ENCODE measurements at regions not wholly inside any gene's neighbourhood (a gene's known extent, or its start where the extent isn't known, plus 50 kb on each side); places are given as distances from the start of the nearest gene placed in this dataset.
"Not testable (repeated sequence)": the region's sequence is repeated elsewhere in the genome, so short reads cannot be mapped to it uniquely, and the experiment has no call there.

DNA sequence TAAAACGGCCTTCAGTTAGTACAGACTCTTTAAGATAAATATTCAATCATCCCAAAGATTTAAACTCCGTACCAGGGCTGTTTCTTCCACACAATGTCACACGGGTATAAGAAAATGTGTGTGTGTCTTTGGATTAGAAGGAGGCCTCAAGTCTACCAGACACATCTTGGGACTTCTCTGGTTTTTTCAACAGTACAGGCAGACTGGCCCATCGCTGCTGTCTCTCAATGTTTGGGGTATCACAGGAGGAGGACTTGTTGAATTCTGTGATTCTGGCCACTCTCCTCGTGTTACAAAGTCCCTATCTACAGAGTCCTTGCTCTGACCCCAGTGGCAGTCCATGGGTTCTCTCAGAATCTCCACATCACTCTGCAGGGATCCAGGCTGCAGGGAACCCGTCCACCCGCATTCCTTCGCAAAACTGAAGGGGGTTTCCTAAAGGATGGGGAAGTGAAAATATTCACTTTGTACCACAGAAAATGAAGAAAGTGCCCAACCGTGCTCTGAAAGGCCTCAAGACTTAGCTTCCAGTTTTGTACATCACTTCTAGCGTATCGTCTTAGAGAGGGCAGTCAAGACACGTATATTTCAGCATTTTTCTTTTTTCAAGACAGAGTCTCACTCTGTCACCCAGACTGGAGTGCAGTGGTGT lies 373.2 kb downstream of the NPIPA8 start:
- H3K27me3 ChIP-seq: no peaks in the 10 kb centered on the region
- H3K9me3 ChIP-seq (replicated peaks in 1 of 11): peaks cover 0 to 20% (median 10%) of the 10 kb centered on the region in 11 experiments; a peak in 11 of 22 replicates
- TF ChIP-seq Cebpa-rat (IDR thresholded peaks at IDR 0.05): no peak
- H3K36me3 ChIP-seq: no peaks in the 10 kb centered on the region
- H3K27ac ChIP-seq: no peak overlapping the region
- no peak overlapping the region for H3K4me2 ChIP-seq
- no peak overlapping the region for H3K9ac ChIP-seq
- no peak overlapping the region for H3K4me3 ChIP-seq
- no peaks in the 10 kb centered on the region for H3K4me1 ChIP-seq
- H4K20me1 ChIP-seq: no peaks in the 10 kb centered on the region

DNA sequence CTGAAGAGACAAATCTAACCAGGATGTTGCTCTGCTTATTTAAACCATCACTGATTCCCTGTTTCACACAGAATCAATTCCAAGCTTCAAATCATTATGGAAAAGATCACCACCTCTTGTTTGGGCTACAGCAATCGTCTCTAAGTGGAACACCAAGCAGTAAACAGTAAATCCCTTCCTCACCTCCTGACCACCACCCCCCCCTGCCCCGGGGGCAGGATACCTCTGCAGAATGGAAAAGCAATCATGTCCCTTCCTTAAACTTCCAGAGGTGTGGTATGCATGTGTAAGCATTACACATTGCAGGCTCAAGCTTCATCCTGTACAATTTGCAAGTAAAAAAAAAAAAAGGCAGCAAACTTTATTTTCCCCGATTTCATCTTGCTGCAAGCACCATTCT lies 373.8 kb downstream of the NPIPA8 start:
- Histone ChIP-seq H3K27ac (no peak overlapping the region), H3K4me2 (no peak overlapping the region), H3K9ac (no peak overlapping the region), H3K4me1 (no peaks in the 10 kb centered on the region), H3K36me3 (no peaks in the 10 kb centered on the region), H4K20me1 (no peaks in the 10 kb centered on the region), H3K9me3 (replicated peaks in 1 of 11) (peaks cover 0 to 26% (median 9%) of the 10 kb centered on the region in 11 experiments; a peak in 11 of 22 replicates), H3K27me3 (no peaks in the 10 kb centered on the region), H3K4me3 (no peak overlapping the region)
- TF ChIP-seq Cebpa-rat (IDR thresholded peaks at IDR 0.05): no peak

DNA sequence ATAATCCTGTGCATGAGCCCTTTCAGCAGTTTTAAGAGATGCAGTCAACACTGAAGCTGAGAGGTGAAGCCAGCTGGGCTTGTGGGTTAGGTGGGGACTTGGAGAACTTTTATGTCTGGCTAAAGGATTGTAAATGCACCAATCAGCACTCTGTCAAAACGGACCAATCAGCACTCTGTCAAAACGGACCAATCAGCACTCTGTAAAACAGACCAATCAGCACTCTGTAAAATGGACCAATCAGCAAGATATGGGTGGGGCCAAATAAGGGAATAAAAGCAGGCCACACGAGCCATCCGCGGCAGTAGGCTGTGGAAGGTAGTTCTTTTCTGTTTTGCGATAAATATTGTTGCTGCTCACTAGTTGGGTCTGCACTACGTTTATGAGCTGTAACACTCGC lies 374.7 kb downstream of the NPIPA8 start:
- H3K36me3 ChIP-seq, H3K27me3 ChIP-seq, H3K9ac ChIP-seq, H3K27ac ChIP-seq, H3K4me2 ChIP-seq, H4K20me1 ChIP-seq, H3K4me3 ChIP-seq, H3K4me1 ChIP-seq: not testable (repeated sequence)
- H3K9me3 ChIP-seq (replicated peaks in 1 of 11): peaks cover 0 to 19% (median 9%) of the 10 kb centered on the region in 11 experiments; a peak in 11 of 22 replicates

DNA sequence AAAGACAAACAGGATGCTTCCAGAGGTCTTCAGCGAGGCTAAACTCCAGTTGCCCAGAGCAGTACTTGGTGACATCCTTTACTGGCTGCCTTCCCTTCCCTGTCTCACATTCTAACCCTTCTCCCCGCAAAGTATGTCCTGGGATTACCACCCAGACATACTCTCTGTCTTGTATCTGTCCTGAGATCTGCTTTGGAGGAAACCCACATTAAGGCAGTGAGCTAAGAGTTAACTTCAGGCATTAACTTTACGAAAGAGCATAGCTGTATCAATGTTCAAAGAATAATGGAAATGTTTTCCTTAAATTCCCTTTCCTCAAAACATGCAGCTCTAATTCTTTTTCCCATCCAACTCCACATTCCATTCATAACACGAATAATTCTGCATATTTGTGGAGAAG lies 385.2 kb downstream of the NPIPA8 start:
- H3K4me3 ChIP-seq: no peak overlapping the region
- no peak for TF ChIP-seq Cebpa-rat (IDR thresholded peaks at IDR 0.05)
- H3K36me3 ChIP-seq: no peaks in the 10 kb centered on the region
- peaks cover 0 to 10% (median 1%) of the 10 kb centered on the region in 10 experiments; a peak in 4 of 20 replicates for H3K4me1 ChIP-seq
- H3K27ac ChIP-seq: no peak overlapping the region
- peaks cover 0 to 17% (median 7%) of the 10 kb centered on the region in 11 experiments; a peak in 10 of 22 replicates for H3K27me3 ChIP-seq
- H3K9me3 ChIP-seq (replicated peaks in 1 of 11): no peaks in the 10 kb centered on the region
- H3K9ac ChIP-seq: no peak overlapping the region
- no peaks in the 10 kb centered on the region; a peak in 1 of 22 replicates for H4K20me1 ChIP-seq
- no peak overlapping the region for H3K4me2 ChIP-seq

DNA sequence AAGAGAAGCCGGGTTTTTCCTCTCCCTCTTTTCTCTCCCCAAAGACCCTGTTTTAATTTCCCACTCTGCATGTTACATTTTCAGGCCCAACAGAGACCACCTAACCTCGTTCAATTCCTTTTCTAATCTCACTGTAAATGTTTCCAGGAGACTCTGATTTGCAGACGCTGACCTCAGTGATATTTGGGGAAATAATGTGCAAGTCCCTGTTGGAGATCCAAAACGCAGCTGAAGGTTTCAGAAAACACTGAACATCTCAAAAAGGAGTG lies 386.6 kb downstream of the NPIPA8 start:
- Histone ChIP-seq H3K27me3 (peaks cover 0 to 17% (median 7%) of the 10 kb centered on the region in 11 experiments; a peak in 10 of 22 replicates), H3K4me1 (peaks cover 0 to 9% (median 1%) of the 10 kb centered on the region in 10 experiments; a peak in 4 of 20 replicates), H3K4me2 (peak overlapping the region in 7 of 11 experiments; percentile 0 to 27 (median 5); a peak in 3 of 22 replicates), H3K36me3 (no peaks in the 10 kb centered on the region), H3K4me3 (no peak overlapping the region), H4K20me1 (no peaks in the 10 kb centered on the region; a peak in 1 of 22 replicates), H3K9me3 (replicated peaks in 1 of 11) (no peaks in the 10 kb centered on the region), H3K9ac (no peak overlapping the region), H3K27ac (no peak overlapping the region)
- no peak for TF ChIP-seq Cebpa-rat (IDR thresholded peaks at IDR 0.05)

DNA sequence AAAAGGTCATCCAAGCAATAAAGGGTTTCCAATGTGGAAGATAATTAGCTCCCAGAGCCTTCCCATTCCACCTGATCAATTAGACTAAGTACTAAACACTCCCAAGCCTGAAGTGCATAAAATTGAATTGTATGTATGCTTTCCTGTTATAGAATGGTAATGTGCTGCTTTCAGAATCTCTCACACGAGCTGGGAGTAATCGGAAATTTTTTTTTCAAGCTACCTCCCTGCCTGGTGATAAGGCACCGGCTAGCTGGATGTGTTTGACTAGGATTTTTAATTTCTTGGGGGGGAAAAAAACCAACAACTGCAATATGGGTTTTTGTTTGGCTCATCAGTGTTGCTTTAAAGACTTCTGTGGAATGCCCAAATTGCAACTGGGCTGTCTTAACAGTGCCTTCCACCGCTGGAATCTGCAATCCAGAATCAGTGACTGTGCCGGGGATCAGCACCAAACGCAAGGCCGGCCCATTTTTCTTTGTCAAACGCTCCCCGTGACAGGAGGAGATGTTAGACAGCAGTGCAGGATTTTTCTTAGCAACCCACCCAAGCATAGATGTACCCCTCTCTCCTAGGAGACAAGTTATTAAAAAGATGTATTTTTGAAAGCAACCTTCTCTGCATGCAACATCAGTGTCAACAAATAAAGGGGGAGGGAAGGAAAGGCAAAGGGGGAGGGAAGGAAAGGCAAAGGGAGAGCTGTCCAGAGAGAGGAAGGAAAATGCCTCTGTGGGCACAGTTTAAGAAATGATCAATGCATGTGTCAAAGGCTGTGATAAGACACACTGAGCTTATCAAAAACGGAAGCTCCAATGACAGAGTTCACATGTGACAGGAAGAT lies 387.2 kb downstream of the NPIPA8 start:
- H3K4me3 ChIP-seq: no peak overlapping the region
- H3K9ac ChIP-seq: no peak overlapping the region
- no peaks in the 10 kb centered on the region; a peak in 1 of 22 replicates for H4K20me1 ChIP-seq
- peak overlapping the region in 7 of 11 experiments; percentile 0 to 27 (median 5); a peak in 3 of 22 replicates for H3K4me2 ChIP-seq
- H3K4me1 ChIP-seq: peaks cover 0 to 6% (median under 1%) of the 10 kb centered on the region in 10 experiments; a peak in 4 of 20 replicates
- no peaks in the 10 kb centered on the region for H3K9me3 ChIP-seq (replicated peaks in 1 of 11)
- TF ChIP-seq Cebpa-rat (IDR thresholded peaks at IDR 0.05): no peak
- no peak overlapping the region for H3K27ac ChIP-seq
- peaks cover 0 to 17% (median 7%) of the 10 kb centered on the region in 11 experiments; a peak in 10 of 22 replicates for H3K27me3 ChIP-seq
- H3K36me3 ChIP-seq: no peaks in the 10 kb centered on the region

DNA sequence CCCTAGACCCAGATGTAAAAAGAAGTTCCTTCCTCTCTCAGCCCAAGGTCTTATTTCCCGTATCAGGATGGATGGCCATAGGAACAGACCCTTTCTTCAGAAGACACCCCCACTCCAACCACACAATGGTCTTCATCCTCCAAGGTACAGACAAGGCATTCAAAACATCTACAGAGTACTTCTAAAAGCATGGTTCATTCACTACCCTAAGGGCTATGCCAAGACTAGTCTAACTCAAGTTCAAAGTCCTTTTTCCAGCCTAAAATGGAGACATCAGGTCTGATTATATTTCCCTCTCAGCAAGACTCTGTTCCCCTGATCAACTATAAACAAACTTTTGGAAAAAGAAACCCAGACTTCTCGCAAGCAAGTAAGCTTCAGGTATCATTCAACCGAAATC lies 388.9 kb downstream of the NPIPA8 start:
- no peaks in the 10 kb centered on the region; a peak in 1 of 22 replicates for H4K20me1 ChIP-seq
- no peak for TF ChIP-seq Cebpa-rat (IDR thresholded peaks at IDR 0.05)
- no peak overlapping the region for H3K27ac ChIP-seq
- no peaks in the 10 kb centered on the region for H3K36me3 ChIP-seq
- H3K9ac ChIP-seq: no peak overlapping the region
- peaks cover 0 to 6% (median 0%) of the 10 kb centered on the region in 10 experiments; a peak in 1 of 20 replicates for H3K4me1 ChIP-seq
- H3K27me3 ChIP-seq: peaks cover 0 to 17% (median 7%) of the 10 kb centered on the region in 11 experiments; a peak in 10 of 22 replicates
- no peak overlapping the region for H3K4me2 ChIP-seq
- no peak overlapping the region for H3K4me3 ChIP-seq
- H3K9me3 ChIP-seq (replicated peaks in 1 of 11): no peaks in the 10 kb centered on the region

DNA sequence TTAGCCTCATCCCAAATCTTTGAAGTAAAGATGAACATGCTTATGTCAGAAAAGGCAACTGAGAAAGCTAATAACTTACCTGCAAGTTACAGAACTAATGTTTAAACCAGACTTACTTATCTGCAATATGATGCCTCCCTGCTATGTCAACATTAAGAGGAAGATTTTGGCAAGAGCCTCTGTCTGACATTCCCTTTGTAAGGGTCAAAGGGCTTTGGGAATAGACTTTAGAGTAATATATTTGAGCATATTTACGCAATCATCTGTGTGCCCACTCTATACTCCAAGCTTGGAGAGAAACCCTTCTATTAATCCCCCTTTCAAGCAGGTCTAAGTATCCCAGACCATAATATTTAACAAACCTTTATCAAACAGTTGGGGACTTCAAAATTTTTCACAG lies 389.4 kb downstream of the NPIPA8 start:
- Histone ChIP-seq H3K9ac (no peak overlapping the region), H3K4me3 (no peak overlapping the region), H3K36me3 (no peaks in the 10 kb centered on the region), H3K9me3 (replicated peaks in 1 of 11) (no peaks in the 10 kb centered on the region), H3K27me3 (peaks cover 0 to 17% (median 7%) of the 10 kb centered on the region in 11 experiments; a peak in 10 of 22 replicates), H3K4me2 (no peak overlapping the region), H3K4me1 (peaks cover 0 to 6% (median 0%) of the 10 kb centered on the region in 10 experiments; a peak in 1 of 20 replicates), H4K20me1 (no peaks in the 10 kb centered on the region; a peak in 1 of 22 replicates), H3K27ac (no peak overlapping the region)
- TF ChIP-seq Cebpa-rat (IDR thresholded peaks at IDR 0.05): no peak

DNA sequence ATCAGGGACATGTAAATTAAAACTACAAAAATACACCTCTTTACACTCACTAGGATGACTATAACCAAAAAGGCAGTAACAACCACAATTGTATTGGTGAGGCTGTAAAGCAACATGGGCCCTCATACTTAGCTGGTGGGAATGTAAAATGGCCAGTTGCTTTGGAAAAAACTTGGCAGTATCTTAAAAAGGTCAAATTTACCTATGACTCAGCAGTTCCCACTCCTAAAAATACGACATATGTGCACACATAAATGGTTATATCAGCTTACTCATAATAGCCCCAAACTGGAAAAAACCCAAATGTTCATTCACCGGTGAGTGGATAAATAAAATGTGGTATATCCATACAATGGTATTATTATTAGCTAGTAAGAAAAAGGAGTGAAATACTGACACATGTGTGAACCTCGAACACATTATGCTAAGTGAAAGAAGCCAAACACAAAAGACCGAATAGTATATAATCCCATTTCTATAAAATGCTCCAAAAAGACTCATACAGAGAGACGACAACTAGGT lies 391.4 kb downstream of the NPIPA8 start:
- TF ChIP-seq Cebpa-rat (IDR thresholded peaks at IDR 0.05): no peak
- H3K9ac ChIP-seq: no peak overlapping the region
- H3K4me2 ChIP-seq: no peak overlapping the region
- H3K36me3 ChIP-seq: no peaks in the 10 kb centered on the region
- peaks cover 0 to 14% (median 7%) of the 10 kb centered on the region in 11 experiments; a peak in 10 of 22 replicates for H3K27me3 ChIP-seq
- no peaks in the 10 kb centered on the region for H3K9me3 ChIP-seq (replicated peaks in 1 of 11)
- H4K20me1 ChIP-seq: no peaks in the 10 kb centered on the region
- H3K4me1 ChIP-seq: peaks cover 0 to 6% (median 0%) of the 10 kb centered on the region in 10 experiments; a peak in 1 of 20 replicates
- H3K4me3 ChIP-seq: no peak overlapping the region
- no peak overlapping the region for H3K27ac ChIP-seq
